ENCODE measurements at regions not wholly inside any gene's neighbourhood (a gene's known extent, or its start where the extent isn't known, plus 50 kb on each side); places are given as distances from the start of the nearest gene placed in this dataset.

- Histone ChIP-seq H3K79me2 (ENCODE audit: insufficient read depth, low read length) (no peaks in the 10 kb centered on the region), H3K4me2 (ENCODE audit: low read depth, low read length, poor library complexity, severe bottlenecking) (no peak overlapping the region), H4K20me1 (ENCODE audit: insufficient read depth, low read length, poor library complexity, severe bottlenecking) (no peaks in the 10 kb centered on the region), H3K36me3 (ENCODE audit: insufficient read depth, low read length) (no peaks in the 10 kb centered on the region), H3K9me2 (replicated peaks; ENCODE audit: low read depth, low read length) (no peaks in the 10 kb centered on the region), H3K4me3 (ENCODE audit: low read length, poor library complexity, severe bottlenecking) (no peak overlapping the region), H2AFZ (ENCODE audit: low read length) (no peak overlapping the region), H3F3A (ENCODE audit: low read depth) (no peaks in the 10 kb centered on the region), H3K9me3 (ENCODE audit: insufficient read depth, low read depth, low read length) (no peaks in the 10 kb centered on the region), H3K27me3 (ENCODE audit: insufficient read depth, low read length, poor library complexity, severe bottlenecking) (no peaks in the 10 kb centered on the region), H3K4me1 (ENCODE audit: insufficient read depth, low read length, poor library complexity, severe bottlenecking) (no peaks in the 10 kb centered on the region), H3K9ac (ENCODE audit: low read depth, low read length, poor library complexity, severe bottlenecking) (no peak overlapping the region)
- no peak for TF ChIP-seq CTCF (conservative IDR thresholded peaks at IDR 0.05; ENCODE audit: low read length)
- TF ChIP-seq EZH2phosphoT487 (IDR thresholded peaks at IDR 0.05; ENCODE audit: borderline replicate concordance), result no peak
Measured at GRCh38 chr11:104301776-104302175, 137.8 kb upstream of the PDGFD start.

- Histone ChIP-seq H3K9me3 (ENCODE audit: insufficient read depth, low read depth, low read length) (no peaks in the 10 kb centered on the region), H3K9ac (ENCODE audit: low read depth, low read length, poor library complexity, severe bottlenecking) (no peak overlapping the region), H3K9me2 (replicated peaks; ENCODE audit: low read depth, low read length) (no peaks in the 10 kb centered on the region), H3K27me3 (ENCODE audit: insufficient read depth, low read length, poor library complexity, severe bottlenecking) (no peaks in the 10 kb centered on the region), H2AFZ (ENCODE audit: low read length) (no peak overlapping the region), H3K4me3 (ENCODE audit: low read length, poor library complexity, severe bottlenecking) (no peak overlapping the region), H3K79me2 (ENCODE audit: insufficient read depth, low read length) (no peaks in the 10 kb centered on the region), H3K4me2 (ENCODE audit: low read depth, low read length, poor library complexity, severe bottlenecking) (no peak overlapping the region), H4K20me1 (ENCODE audit: insufficient read depth, low read length, poor library complexity, severe bottlenecking) (no peaks in the 10 kb centered on the region), H3K4me1 (ENCODE audit: insufficient read depth, low read length, poor library complexity, severe bottlenecking) (no peaks in the 10 kb centered on the region), H3F3A (ENCODE audit: low read depth) (no peaks in the 10 kb centered on the region), H3K36me3 (ENCODE audit: insufficient read depth, low read length) (no peaks in the 10 kb centered on the region)
- TF ChIP-seq EZH2phosphoT487 (IDR thresholded peaks at IDR 0.05; ENCODE audit: borderline replicate concordance) (no peak), CTCF (conservative IDR thresholded peaks at IDR 0.05; ENCODE audit: low read length) (no peak)
Measured at GRCh38 chr11:104291646-104292045, 127.7 kb upstream of the PDGFD start.

GRCh38 chr11:104286129-104286528 is 122.2 kb upstream of the PDGFD start:
- Histone ChIP-seq H3K9me2 (replicated peaks; ENCODE audit: low read depth, low read length) (no peaks in the 10 kb centered on the region), H3K27me3 (ENCODE audit: insufficient read depth, low read length, poor library complexity, severe bottlenecking) (no peaks in the 10 kb centered on the region), H3F3A (ENCODE audit: low read depth) (no peaks in the 10 kb centered on the region), H3K4me3 (ENCODE audit: low read length, poor library complexity, severe bottlenecking) (no peak overlapping the region), H3K9ac (ENCODE audit: low read depth, low read length, poor library complexity, severe bottlenecking) (no peak overlapping the region), H3K36me3 (ENCODE audit: insufficient read depth, low read length) (no peaks in the 10 kb centered on the region), H3K9me3 (ENCODE audit: insufficient read depth, low read depth, low read length) (no peaks in the 10 kb centered on the region), H4K20me1 (ENCODE audit: insufficient read depth, low read length, poor library complexity, severe bottlenecking) (no peaks in the 10 kb centered on the region), H3K4me1 (ENCODE audit: insufficient read depth, low read length, poor library complexity, severe bottlenecking) (no peaks in the 10 kb centered on the region), H3K79me2 (ENCODE audit: insufficient read depth, low read length) (no peaks in the 10 kb centered on the region), H2AFZ (ENCODE audit: low read length) (no peak overlapping the region), H3K4me2 (ENCODE audit: low read depth, low read length, poor library complexity, severe bottlenecking) (no peak overlapping the region)
- TF ChIP-seq CTCF (conservative IDR thresholded peaks at IDR 0.05; ENCODE audit: low read length) (no peak), EZH2phosphoT487 (IDR thresholded peaks at IDR 0.05; ENCODE audit: borderline replicate concordance) (no peak)

Data from Loucy (cell line).